COR-L47 (cell line): ENCODE measurements at regions not wholly inside any gene's neighbourhood (a gene's known extent, or its start where the extent isn't known, plus 50 kb on each side); places are given as distances from the start of the nearest gene placed in this dataset.
"Not testable (repeated sequence)": the region's sequence is repeated elsewhere in the genome, so short reads cannot be mapped to it uniquely, and the experiment has no call there.

ENCODE experiments used
- DNase-seq: peaks from one replicate; lab custom pipeline; 2025; lab: John Stamatoyannopoulos, UW

DNA sequence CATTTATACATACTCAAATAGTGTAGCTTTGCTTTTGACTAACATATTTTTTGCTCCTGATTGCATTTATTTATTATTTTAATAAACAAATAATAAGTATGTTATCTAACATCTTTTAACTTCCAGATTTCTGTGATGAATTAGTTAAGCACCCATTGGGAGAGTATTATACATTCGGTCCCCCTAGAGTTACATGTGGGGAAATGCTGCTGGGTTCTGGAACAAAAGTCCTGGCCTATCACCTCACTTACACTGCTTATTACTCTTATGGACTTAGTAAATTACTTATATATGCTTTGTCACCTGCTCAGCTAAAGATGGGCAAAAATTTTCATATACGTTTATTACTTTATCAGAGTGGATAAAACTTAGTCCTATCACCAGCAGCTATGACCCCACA lies 1163.0 kb downstream of the FAM181B start:
- DNase-seq = no peak

GRCh38 chr11:81569999-81570398 lies 1163.7 kb downstream of the FAM181B start:
- no peak for DNase-seq

- no peak for DNase-seq
These were observed 1164.7 kb downstream of the FAM181B start for GRCh38 chr11:81568918-81569317.

GRCh38 chr11:81548123-81548522 lies 1185.5 kb downstream of the FAM181B start:
- DNase-seq = no peak

DNA sequence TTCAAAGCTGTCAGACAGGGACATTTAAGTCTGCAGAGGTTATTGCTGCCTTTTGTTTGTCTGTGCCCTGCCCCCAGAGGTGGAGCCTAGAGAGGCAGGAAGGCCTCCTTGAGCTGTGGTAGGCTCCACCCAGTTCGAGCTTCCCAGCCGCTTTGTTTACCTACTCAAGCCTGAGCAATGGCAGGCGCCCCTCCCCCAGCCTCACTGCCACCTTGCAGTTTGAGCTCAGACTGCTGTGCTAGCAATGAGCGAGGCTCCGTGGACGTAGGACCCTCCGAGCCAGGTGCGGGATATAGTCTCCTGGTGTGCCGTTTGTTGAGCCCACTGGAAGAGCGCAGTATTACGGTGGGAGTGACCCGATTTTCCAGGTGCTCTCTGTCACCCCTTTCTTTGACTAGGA lies 1193.9 kb downstream of the FAM181B start:
- DNase-seq = not testable (repeated sequence)

DNA sequence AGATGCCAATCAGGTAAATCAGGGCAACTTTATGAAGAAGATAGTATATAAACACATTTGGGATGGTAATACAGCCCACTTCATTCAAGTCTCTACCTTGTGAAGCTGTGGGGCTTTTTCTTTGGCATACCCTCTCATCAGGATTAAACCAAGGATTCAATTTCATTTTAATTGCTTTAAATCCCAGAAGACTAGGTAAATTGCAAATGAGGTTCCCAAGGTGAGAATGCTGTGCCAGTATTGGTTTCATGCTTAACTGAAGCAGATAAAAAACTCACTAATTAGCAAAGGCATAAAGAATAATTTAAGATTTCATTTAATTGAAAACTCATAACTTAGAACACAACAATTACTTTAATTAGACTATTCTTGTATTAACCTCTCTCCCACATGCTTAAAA lies 1218.1 kb downstream of the FAM181B start:
- no peak for DNase-seq

DNA sequence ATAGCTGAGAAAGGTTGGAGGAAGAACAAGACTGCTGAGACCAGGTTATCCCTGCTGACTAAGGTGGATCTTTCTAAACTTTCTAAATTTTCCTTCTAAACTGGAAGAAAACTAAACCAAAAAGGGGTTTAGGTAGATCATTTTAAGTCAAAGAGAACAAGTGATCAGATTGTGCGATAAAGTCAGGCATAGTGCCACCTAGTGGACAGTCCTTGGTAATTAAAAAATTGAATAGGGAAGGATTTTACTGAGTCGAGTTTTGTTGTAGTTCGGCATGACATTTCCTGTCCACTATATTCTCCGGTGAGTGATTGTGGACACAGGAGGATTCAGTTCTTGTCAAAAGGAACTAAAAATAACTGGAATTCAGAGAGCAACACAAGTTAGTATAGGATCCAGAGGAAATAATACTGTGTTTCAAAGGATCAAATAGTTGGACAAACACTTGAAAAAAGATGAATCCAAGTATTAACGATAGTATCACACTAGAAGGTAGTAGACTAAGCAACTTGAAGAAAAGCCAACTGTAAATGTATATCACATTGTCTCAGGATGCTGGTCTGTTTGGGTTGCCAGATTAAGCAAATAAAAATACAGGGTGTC lies 1236.4 kb downstream of the FAM181B start:
- DNase-seq = peak; percentile 48

GRCh38 chr11:81496601-81497000 lies 1237.1 kb downstream of the FAM181B start:
- no peak for DNase-seq

DNA sequence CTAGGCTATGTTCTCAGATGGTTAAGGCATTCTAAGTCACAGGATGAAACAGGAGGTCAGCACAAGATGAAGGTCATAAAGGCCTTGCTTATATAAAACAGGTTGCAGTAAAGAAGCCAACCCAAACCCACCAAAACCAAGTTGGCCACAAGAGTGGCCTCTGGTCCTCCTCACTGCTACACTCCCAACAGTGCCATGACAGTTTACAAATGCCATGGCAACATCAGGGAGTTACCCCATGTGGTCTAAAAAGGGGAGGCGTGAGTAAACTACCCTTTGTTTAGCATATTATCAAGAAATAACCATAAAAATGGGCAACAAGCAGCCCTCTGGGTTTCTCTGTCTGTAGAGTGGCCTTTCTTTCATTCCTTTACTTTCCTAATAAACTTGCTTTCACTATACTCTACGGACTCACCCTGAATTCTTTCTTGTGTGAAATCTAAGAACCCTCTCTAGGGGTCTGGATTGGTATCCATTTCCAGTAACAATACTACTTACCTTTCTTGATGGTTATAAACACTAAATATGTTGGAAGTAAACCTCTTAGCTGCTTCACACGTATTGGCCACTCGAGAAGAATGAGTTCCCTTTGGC lies 1237.9 kb downstream of the FAM181B start:
- DNase-seq = no peak

DNA sequence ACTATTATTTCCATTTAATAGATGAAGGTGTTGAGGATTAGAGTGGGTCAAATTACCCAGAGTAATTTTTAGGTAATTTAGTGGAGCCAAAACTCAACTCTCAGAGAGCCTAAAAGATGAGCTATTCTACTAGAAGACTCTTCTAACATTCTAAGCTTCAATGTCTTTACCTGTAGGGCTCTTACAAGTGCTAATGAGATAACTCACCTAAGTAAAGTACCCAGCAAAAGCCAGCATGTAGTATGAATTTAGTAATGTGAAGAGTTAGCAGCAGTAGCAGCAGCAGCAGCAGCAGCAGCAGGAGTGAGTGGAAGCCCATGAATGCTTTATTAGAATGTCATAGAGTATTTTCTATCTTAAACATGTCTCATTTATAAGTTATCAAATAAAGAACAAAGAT lies 1239.2 kb downstream of the FAM181B start:
- no peak for DNase-seq

GRCh38 chr11:81492923-81493445 lies 1240.7 kb downstream of the FAM181B start:
- no peak for DNase-seq

GRCh38 chr11:81487109-81487508 lies 1246.6 kb downstream of the FAM181B start:
- no peak for DNase-seq

DNA sequence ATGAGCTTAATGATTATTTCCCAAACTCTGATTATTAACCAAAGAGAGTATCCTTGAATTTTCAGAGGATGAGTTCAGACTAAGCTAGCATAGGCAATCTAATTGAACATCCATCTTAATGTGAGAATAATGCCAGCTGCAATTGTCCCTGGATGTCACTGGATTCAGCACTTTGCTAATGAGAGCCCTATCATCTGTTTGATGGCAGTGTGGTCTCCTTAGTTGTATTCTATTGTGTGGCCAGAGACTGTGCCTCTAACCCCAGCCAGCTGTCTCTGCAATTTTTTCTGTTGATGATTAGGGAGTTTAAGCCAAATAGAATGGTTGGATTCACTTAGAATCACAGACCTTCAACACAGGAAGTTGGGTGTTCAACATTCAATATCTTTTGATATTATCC lies 1249.5 kb downstream of the FAM181B start:
- no peak for DNase-seq

DNA sequence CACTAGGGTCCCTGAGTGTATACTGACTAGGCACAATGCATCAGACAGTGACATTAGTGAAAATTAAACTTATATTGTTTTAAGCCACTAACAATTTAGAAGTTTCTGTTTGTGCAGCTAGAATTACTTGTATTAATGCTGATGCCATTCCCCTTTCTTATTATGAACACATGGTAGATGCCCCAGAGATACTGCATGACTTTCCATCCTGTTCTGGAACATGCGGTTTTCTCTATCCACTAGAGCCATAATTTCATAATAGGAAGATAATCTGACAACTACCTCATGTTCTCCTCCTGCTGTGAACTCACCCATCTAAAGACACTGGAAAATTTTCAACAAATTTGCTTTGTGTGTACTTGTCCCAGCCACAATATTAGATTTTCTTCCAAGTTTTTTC lies 1256.4 kb downstream of the FAM181B start:
- DNase-seq = no peak

GRCh38 chr11:81476345-81476744 lies 1257.3 kb downstream of the FAM181B start:
- DNase-seq = no peak

DNA sequence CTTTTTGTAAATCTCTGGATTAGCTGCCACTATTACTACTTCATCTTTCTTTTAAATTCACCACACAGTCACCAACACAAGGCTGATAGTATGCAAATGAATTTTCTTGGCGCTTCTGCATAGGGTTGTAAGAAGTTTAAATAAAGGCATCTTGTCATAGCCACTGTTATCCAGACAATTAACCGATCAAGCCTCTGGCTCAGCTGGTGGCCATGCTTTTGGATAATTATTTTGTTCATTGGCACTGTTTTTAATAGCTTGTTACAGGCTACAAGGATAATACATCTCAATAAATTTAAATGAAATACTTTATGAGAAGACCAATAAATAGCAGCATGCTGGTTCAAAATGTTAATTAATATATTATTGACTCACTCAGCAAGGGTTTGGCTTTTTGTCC lies 1261.0 kb downstream of the FAM181B start:
- no peak for DNase-seq

- DNase-seq = no peak
These were observed 1263.2 kb downstream of the FAM181B start for GRCh38 chr11:81470446-81470845.

DNA sequence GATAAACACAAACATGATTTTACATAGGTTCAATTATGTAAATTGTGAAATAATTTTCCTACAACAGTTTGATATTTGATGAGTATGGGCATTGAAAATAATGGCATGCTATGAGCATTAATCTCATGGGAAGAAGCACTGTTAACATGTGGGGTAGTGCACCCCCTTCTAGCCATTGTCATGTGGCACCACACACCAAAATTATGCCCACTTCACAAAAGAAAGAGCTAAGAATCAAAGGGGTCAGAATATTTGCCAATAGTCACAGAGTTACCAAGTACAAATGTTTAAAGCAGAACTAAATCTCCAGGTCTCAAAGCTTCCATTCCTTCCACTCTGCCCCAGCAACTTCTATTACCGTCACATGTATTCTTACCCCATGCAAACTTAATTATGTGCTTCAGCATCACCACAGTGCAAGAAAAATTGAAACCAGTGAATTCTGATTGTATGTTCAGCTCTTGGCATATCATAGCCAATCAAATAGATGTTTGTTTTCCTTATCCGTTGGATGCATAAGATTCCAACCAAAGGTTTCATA lies 1273.8 kb downstream of the FAM181B start:
- DNase-seq = no peak

DNA sequence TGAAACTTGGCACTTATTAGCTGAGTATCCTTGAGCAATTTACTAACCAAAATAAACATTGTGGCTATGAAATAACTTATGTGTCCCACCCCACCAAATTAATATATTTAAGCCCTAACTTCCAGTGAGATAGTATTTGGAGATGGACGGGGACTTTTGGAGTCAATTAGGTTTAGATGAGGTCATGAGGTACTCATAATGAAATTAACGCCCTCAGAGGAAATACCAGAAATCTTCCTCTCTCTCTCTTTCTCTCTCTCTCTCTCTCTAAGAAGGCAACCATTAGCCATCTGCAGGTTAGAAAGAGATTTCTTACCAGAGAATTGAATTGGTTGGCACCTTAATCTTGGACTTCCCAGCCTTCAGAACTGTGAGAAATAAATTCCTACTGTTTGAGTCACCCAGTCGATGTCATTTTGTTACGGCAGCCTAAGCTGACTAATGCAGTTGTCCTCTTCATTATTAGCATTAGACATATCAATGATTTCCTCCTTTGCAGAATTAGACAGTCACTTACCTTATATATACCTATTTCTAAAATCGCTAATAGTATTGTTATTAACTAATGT lies 1284.0 kb downstream of the FAM181B start:
- DNase-seq = no peak

GRCh38 chr11:81444297-81444696 lies 1289.4 kb downstream of the FAM181B start:
- DNase-seq = no peak

DNA sequence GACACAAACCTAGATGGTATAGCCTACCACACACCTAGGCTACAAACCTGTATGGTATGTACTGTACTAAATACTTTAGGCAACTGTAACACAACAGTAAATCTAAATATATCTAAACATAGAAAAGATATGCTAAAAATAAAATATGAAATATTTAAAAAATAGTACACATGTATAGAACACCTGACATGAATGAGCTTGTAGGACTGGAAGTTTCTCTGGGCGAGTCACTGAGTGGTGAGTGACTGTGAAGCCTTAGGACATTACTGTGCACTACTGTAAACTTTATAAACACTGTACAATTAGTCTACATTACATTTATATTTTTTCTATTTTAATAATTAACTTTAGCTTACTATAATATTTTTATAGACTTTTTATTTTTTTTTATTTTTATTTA lies 1301.3 kb downstream of the FAM181B start:
- DNase-seq = no peak

GRCh38 chr11:81424822-81425221 lies 1308.8 kb downstream of the FAM181B start:
- no peak for DNase-seq

GRCh38 chr11:81422402-81422801 lies 1311.3 kb downstream of the FAM181B start:
- DNase-seq = no peak
